Hepatic stellate cell (primary cell): ENCODE measurements at regions not wholly inside any gene's neighbourhood (a gene's known extent, or its start where the extent isn't known, plus 50 kb on each side); places are given as distances from the start of the nearest gene placed in this dataset.

Experiments
- DNase-seq: peaks from one replicate; pipeline ENCODE4 v3.0.0; 2011; ENCODE audit warnings: low spot score

GRCh38 chr2:147110962-147111361 is 733.9 kb upstream of the ACVR2A start:
- no peak for DNase-seq

- DNase-seq, result no peak
Measured at GRCh38 chr2:147110317-147110716, 734.5 kb upstream of the ACVR2A start.

GRCh38 chr2:147109291-147109690 is 735.5 kb upstream of the ACVR2A start:
- DNase-seq, result no peak

GRCh38 chr2:147108548-147108947 is 736.3 kb upstream of the ACVR2A start:
- no peak for DNase-seq

GRCh38 chr2:147101941-147102790 is 742.7 kb upstream of the ACVR2A start:
- no peak for DNase-seq

- no peak for DNase-seq
Measured at GRCh38 chr2:147100406-147101035, 744.3 kb upstream of the ACVR2A start.

- DNase-seq, result no peak
Measured at GRCh38 chr2:147099845-147100244, 745.0 kb upstream of the ACVR2A start.

GRCh38 chr2:147098940-147099339 is 745.9 kb upstream of the ACVR2A start:
- DNase-seq, result no peak

- DNase-seq, result no peak
Measured at GRCh38 chr2:147097747-147098146, 747.1 kb upstream of the ACVR2A start.

GRCh38 chr2:147096671-147097070 is 748.2 kb upstream of the ACVR2A start:
- DNase-seq, result no peak

- no peak for DNase-seq
Measured at GRCh38 chr2:147095376-147095775, 749.5 kb upstream of the ACVR2A start.

GRCh38 chr2:147094077-147094476 is 750.8 kb upstream of the ACVR2A start:
- no peak for DNase-seq

- DNase-seq, result no peak
Measured at GRCh38 chr2:147092266-147092665, 752.6 kb upstream of the ACVR2A start.

GRCh38 chr2:147091448-147091847 is 753.4 kb upstream of the ACVR2A start:
- no peak for DNase-seq

- DNase-seq, result no peak
Measured at GRCh38 chr2:147088871-147089270, 756.0 kb upstream of the ACVR2A start.

- no peak for DNase-seq
Measured at GRCh38 chr2:147086715-147087114, 758.1 kb upstream of the ACVR2A start.

GRCh38 chr2:147083664-147084063 is 761.2 kb upstream of the ACVR2A start:
- no peak for DNase-seq

GRCh38 chr2:147082850-147083522 is 761.8 kb upstream of the ACVR2A start:
- peak; percentile 21 for DNase-seq

GRCh38 chr2:147081831-147082230 is 763.0 kb upstream of the ACVR2A start:
- DNase-seq, result no peak

GRCh38 chr2:147076634-147077033 is 768.2 kb upstream of the ACVR2A start:
- no peak for DNase-seq

GRCh38 chr2:147068071-147068470 is 776.8 kb upstream of the ACVR2A start:
- DNase-seq, result no peak

GRCh38 chr2:147067136-147067535 is 777.7 kb upstream of the ACVR2A start:
- DNase-seq, result no peak

- no peak for DNase-seq
Measured at GRCh38 chr2:147062073-147062472, 782.8 kb upstream of the ACVR2A start.
